GM23338 (cell line): ENCODE measurements at regions not wholly inside any gene's neighbourhood (a gene's known extent, or its start where the extent isn't known, plus 50 kb on each side); places are given as distances from the start of the nearest gene placed in this dataset.

Experiments
- ATAC-seq: fragments of 200-7000 bp; cut with Tn5 transposase; 3 replicates; pipeline ENCODE4 v1.9.1; 2020
- DNase-seq: peaks from one replicate; pipeline ENCODE4 v3.0.0-alpha.2; 2015; ENCODE audit warnings: low spot score
- H2AFZ ChIP-seq: fragments of 200-600 bp; sonication (generic); 2 replicates; pipeline ENCODE4 v1.8.0; 2016; ENCODE audit warnings: antibody characterized with exemption, mild to moderate bottlenecking, moderate library complexity
- H3F3A ChIP-seq: fragments of 200-600 bp; sonication (generic); replicated peaks from 2 replicates; pipeline ENCODE4 v1.8.0; 2017; ENCODE audit warnings: antibody characterized with exemption, mixed run types, low read depth
- H3K27ac ChIP-seq: fragments of 200-600 bp; sonication (generic); 2 replicates; pipeline ENCODE4 v1.6.1; 2016; ENCODE audit warnings: low read depth
- H3K27me3 ChIP-seq: fragments of 200-600 bp; sonication (generic); 2 replicates; pipeline ENCODE4 v1.8.0; 2016; ENCODE audit warnings: mild to moderate bottlenecking, mixed run types, moderate library complexity; ENCODE audit not compliant: insufficient read depth
- H3K36me3 ChIP-seq: fragments of 200-600 bp; sonication (generic); 2 replicates; pipeline ENCODE4 v1.8.0; 2016; ENCODE audit warnings: mild to moderate bottlenecking; ENCODE audit not compliant: insufficient read depth
- H3K4me1 ChIP-seq: fragments of 200-600 bp; sonication (generic); 2 replicates; pipeline ENCODE4 v1.8.0; 2016; ENCODE audit warnings: mild to moderate bottlenecking, moderate library complexity; ENCODE audit not compliant: insufficient read depth
- H3K4me2 ChIP-seq: fragments of 200-600 bp; sonication (generic); 2 replicates; pipeline ENCODE4 v1.7.1; 2017; ENCODE audit warnings: mixed run types
- H3K4me3 ChIP-seq: fragments of 200-600 bp; sonication (generic); 2 replicates; pipeline ENCODE4 v1.6.1; 2016; ENCODE audit warnings: mixed run types
- H3K79me2 ChIP-seq: fragments of 200-600 bp; sonication (generic); replicated peaks from 2 replicates; pipeline ENCODE4 v1.8.0; 2017; ENCODE audit warnings: mild to moderate bottlenecking; ENCODE audit not compliant: insufficient read depth
- H3K9me2 ChIP-seq: fragments of 200-600 bp; sonication (generic); 2 replicates; pipeline ENCODE4 v1.8.0; 2017; ENCODE audit not compliant: insufficient read depth
- H4K20me1 ChIP-seq: fragments of 200-600 bp; sonication (generic); replicated peaks from 2 replicates; pipeline ENCODE4 v1.8.0; 2017; ENCODE audit warnings: mild to moderate bottlenecking; ENCODE audit not compliant: insufficient read depth
- H3K27ac Mint-ChIP-seq: 2 replicates; pipeline ENCODE4 v1.8.0; 2020; ENCODE audit warnings: inconsistent platforms, mild to moderate bottlenecking, moderate library complexity, mixed read lengths
- H3K27me3 Mint-ChIP-seq: 3 replicates; pipeline ENCODE4 v1.8.0; 2022; ENCODE audit warnings: low read depth, mild to moderate bottlenecking, moderate library complexity, mixed read lengths, inconsistent platforms; ENCODE audit not compliant: insufficient read depth, poor library complexity
- H3K36me3 Mint-ChIP-seq: 3 replicates; pipeline ENCODE4 v1.8.0; 2021; ENCODE audit warnings: low read depth, mild to moderate bottlenecking, inconsistent platforms, moderate library complexity, mixed read lengths
- H3K4me1 Mint-ChIP-seq: 3 replicates; pipeline ENCODE4 v1.8.0; 2020; ENCODE audit warnings: mild to moderate bottlenecking, inconsistent platforms, mixed read lengths
- H3K4me3 Mint-ChIP-seq: 3 replicates; pipeline ENCODE4 v1.8.0; 2021; ENCODE audit warnings: moderate library complexity, mild to moderate bottlenecking, inconsistent platforms, mixed read lengths
- H3K9me3 Mint-ChIP-seq: 3 replicates; pipeline ENCODE4 v1.8.0; 2020; ENCODE audit warnings: moderate library complexity, mild to moderate bottlenecking, inconsistent platforms, mixed read lengths
- CREB1 ChIP-seq: fragments of 250-450 bp; sonication (Bioruptor Pico); IDR thresholded peaks from 2 replicates; pipeline ENCODE4 v1.5.0; 2020; ENCODE audit warnings: low read depth, mild to moderate bottlenecking, moderate library complexity
- ETS1 ChIP-seq: IDR thresholded peaks from 2 replicates; pipeline ENCODE4 v1.6.1; 2016; ENCODE audit warnings: antibody characterized with exemption
- EZH2 ChIP-seq: fragments of 200-600 bp; sonication (generic); IDR thresholded peaks from one replicate; pipeline ENCODE4 v1.8.0; 2017; ENCODE audit warnings: antibody characterized with exemption, mild to moderate bottlenecking, low read depth; ENCODE audit not compliant: unreplicated experiment
- NANOG ChIP-seq: IDR thresholded peaks from 2 replicates; pipeline ENCODE4 v1.6.1; 2016; ENCODE audit warnings: antibody characterized with exemption, borderline replicate concordance
- STAT1 ChIP-seq: IDR thresholded peaks from one replicate; pipeline ENCODE4 v1.6.1; 2016; ENCODE audit warnings: antibody characterized with exemption; ENCODE audit not compliant: unreplicated experiment
- ZNF114 ChIP-seq: fragments of 250-450 bp; sonication (Bioruptor Pico); IDR thresholded peaks from 2 replicates; pipeline ENCODE4 v1.5.0; 2020; ENCODE audit warnings: mild to moderate bottlenecking, moderate library complexity
- ZNF331 ChIP-seq: fragments of 250-450 bp; sonication (Bioruptor Pico); IDR thresholded peaks from 2 replicates; pipeline ENCODE4 v1.5.0; 2020; ENCODE audit warnings: low read depth, mild to moderate bottlenecking, moderate library complexity
- ZNF462 ChIP-seq: fragments of 250-450 bp; sonication (Bioruptor Pico); IDR thresholded peaks from 2 replicates; pipeline ENCODE4 v1.5.0; 2020; ENCODE audit warnings: mild to moderate bottlenecking, moderate library complexity
- TF ChIP-seq, protein P1 (sequence below), 2 experiments: fragments of 200-600 bp in 1 of 2; sonication (generic) in 1 of 2; conservative IDR thresholded peaks; 2 replicates each; pipeline versions ENCODE4 v1.5.1 to v1.6.1; 2016 to 2017; ENCODE audit warnings: antibody characterized with exemption in 2 of 2, low read depth in 2 of 2, mild to moderate bottlenecking in 2 of 2, moderate library complexity in 1 of 2
- TF ChIP-seq, protein P2 (sequence below): IDR thresholded peaks from one replicate; pipeline ENCODE4 v1.6.1; 2018; ENCODE audit warnings: antibody characterized with exemption; ENCODE audit not compliant: unreplicated experiment

- Histone ChIP-seq H3K9me2 (0 out of 2 replicates have a peak, but pooled peaks cover 2% of the 10 kb centered on the region), H4K20me1 (no peaks in the 10 kb centered on the region), H3K4me1 (no peaks in the 10 kb centered on the region), H3K36me3 (no peaks in the 10 kb centered on the region), H3K4me3 (no peak overlapping the region), H3K27ac (no peak overlapping the region), H3K4me2 (no peak overlapping the region), H3K27me3 (no peaks in the 10 kb centered on the region), H3F3A (no peaks in the 10 kb centered on the region), H2AFZ (no peak overlapping the region), H3K79me2 (no peaks in the 10 kb centered on the region)
- Mint-ChIP-seq H3K36me3 (peaks cover 13% of the 10 kb centered on the region), H3K4me1 (no peaks in the 10 kb centered on the region), H3K4me3 (no peak overlapping the region), H3K27me3 (peaks cover 15% of the 10 kb centered on the region), H3K9me3 (peaks cover 16% of the 10 kb centered on the region), H3K27ac (no peak overlapping the region)
- TF ChIP-seq ZNF114 (CRISPR knock-in tag) (no peak), EZH2 (no peak), NANOG (no peak)
- TF ChIP-seq, protein P1, sequence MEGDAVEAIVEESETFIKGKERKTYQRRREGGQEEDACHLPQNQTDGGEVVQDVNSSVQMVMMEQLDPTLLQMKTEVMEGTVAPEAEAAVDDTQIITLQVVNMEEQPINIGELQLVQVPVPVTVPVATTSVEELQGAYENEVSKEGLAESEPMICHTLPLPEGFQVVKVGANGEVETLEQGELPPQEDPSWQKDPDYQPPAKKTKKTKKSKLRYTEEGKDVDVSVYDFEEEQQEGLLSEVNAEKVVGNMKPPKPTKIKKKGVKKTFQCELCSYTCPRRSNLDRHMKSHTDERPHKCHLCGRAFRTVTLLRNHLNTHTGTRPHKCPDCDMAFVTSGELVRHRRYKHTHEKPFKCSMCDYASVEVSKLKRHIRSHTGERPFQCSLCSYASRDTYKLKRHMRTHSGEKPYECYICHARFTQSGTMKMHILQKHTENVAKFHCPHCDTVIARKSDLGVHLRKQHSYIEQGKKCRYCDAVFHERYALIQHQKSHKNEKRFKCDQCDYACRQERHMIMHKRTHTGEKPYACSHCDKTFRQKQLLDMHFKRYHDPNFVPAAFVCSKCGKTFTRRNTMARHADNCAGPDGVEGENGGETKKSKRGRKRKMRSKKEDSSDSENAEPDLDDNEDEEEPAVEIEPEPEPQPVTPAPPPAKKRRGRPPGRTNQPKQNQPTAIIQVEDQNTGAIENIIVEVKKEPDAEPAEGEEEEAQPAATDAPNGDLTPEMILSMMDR (conservative IDR thresholded peaks at IDR 0.05; ENCODE audit: low read depth in 2 of 2): peak; percentile 29 to 31; a peak in 3 of 4 replicates
- DNase-seq (no peak), ATAC-seq (no peak)
Measured at GRCh38 chr6:169121013-169121412, 132.6 kb downstream of the THBS2 start.

DNA sequence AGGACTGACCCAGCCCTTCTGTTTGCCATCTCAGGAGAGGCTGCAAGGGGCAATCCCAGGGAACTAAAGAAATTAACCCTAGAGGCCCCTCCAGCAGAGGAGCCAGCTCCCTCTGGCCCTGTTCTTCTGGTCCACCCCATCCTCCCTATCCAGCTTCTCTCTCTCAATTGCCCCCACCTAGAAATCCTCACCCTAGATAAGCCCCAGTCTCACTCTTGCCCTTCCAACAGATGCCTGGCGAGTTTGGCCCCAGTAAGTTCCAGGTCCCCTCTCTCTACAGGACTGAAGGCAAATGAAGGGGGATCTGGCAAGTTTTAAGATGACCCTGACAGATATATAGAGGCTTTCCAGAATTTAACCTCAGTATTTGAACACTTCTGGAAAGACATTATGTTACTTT, 134.0 kb downstream of the THBS2 start:
- ATAC-seq (no peak), DNase-seq (no peak)
- Histone ChIP-seq H3K79me2 (no peaks in the 10 kb centered on the region), H4K20me1 (no peaks in the 10 kb centered on the region), H3K9me2 (0 out of 2 replicates have a peak, but pooled peaks cover 2% of the 10 kb centered on the region), H3K4me2 (no peak overlapping the region), H3K4me1 (no peaks in the 10 kb centered on the region), H3K27me3 (no peaks in the 10 kb centered on the region), H2AFZ (no peak overlapping the region), H3K27ac (no peak overlapping the region), H3K4me3 (no peak overlapping the region), H3F3A (no peaks in the 10 kb centered on the region), H3K36me3 (no peaks in the 10 kb centered on the region)
- H3K9me3 Mint-ChIP-seq: peaks cover 16% of the 10 kb centered on the region
- H3K36me3 Mint-ChIP-seq: peaks cover 13% of the 10 kb centered on the region
- no peak overlapping the region for H3K27ac Mint-ChIP-seq
- peaks cover 11% of the 10 kb centered on the region for H3K27me3 Mint-ChIP-seq
- H3K4me3 Mint-ChIP-seq: no peak overlapping the region
- H3K4me1 Mint-ChIP-seq: peaks cover 3% of the 10 kb centered on the region; the same call in 1 of the 3 replicates
- no peak for TF ChIP-seq STAT1
- TF ChIP-seq, protein P2, sequence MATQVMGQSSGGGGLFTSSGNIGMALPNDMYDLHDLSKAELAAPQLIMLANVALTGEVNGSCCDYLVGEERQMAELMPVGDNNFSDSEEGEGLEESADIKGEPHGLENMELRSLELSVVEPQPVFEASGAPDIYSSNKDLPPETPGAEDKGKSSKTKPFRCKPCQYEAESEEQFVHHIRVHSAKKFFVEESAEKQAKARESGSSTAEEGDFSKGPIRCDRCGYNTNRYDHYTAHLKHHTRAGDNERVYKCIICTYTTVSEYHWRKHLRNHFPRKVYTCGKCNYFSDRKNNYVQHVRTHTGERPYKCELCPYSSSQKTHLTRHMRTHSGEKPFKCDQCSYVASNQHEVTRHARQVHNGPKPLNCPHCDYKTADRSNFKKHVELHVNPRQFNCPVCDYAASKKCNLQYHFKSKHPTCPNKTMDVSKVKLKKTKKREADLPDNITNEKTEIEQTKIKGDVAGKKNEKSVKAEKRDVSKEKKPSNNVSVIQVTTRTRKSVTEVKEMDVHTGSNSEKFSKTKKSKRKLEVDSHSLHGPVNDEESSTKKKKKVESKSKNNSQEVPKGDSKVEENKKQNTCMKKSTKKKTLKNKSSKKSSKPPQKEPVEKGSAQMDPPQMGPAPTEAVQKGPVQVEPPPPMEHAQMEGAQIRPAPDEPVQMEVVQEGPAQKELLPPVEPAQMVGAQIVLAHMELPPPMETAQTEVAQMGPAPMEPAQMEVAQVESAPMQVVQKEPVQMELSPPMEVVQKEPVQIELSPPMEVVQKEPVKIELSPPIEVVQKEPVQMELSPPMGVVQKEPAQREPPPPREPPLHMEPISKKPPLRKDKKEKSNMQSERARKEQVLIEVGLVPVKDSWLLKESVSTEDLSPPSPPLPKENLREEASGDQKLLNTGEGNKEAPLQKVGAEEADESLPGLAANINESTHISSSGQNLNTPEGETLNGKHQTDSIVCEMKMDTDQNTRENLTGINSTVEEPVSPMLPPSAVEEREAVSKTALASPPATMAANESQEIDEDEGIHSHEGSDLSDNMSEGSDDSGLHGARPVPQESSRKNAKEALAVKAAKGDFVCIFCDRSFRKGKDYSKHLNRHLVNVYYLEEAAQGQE: no peak
- no peak for TF ChIP-seq ETS1
- no peak for TF ChIP-seq ZNF331
- no peak for TF ChIP-seq ZNF114 (CRISPR knock-in tag)
- no peak for TF ChIP-seq CREB1 (CRISPR knock-in tag)
- TF ChIP-seq ZNF462 (CRISPR knock-in tag): no peak
